Neural progenitor cell (in vitro differentiated cells): ENCODE measurements at regions not wholly inside any gene's neighbourhood (a gene's known extent, or its start where the extent isn't known, plus 50 kb on each side); places are given as distances from the start of the nearest gene placed in this dataset.

Experiments used
- DNase-seq: peaks from one replicate; pipeline ENCODE4 v3.0.0-alpha.2; 2016; ENCODE audit warnings: low spot score
- H2AFZ ChIP-seq: fragments of 200-600 bp; sonication (generic); replicated peaks from 2 replicates; pipeline ENCODE4 v1.6.1; 2016; ENCODE audit warnings: antibody characterized with exemption
- H3F3A ChIP-seq: fragments of 200-600 bp; sonication (generic); 2 replicates; pipeline ENCODE4 v1.6.1; 2016; ENCODE audit warnings: antibody characterized with exemption, low read depth
- H3K27ac ChIP-seq: fragments of 200-600 bp; sonication (generic); 2 replicates; pipeline ENCODE4 v1.5.1; 2016; ENCODE audit warnings: mild to moderate bottlenecking
- H3K27me3 ChIP-seq: fragments of 200-600 bp; sonication (generic); 2 replicates; pipeline ENCODE4 v1.6.1; 2016; ENCODE audit warnings: mild to moderate bottlenecking, moderate library complexity
- H3K36me3 ChIP-seq: fragments of 200-600 bp; sonication (generic); 2 replicates; pipeline ENCODE4 v1.5.1; 2016
- H3K4me1 ChIP-seq: fragments of 200-600 bp; sonication (generic); 2 replicates; pipeline ENCODE4 v1.6.1; 2016; ENCODE audit warnings: mixed run types
- H3K4me2 ChIP-seq: fragments of 200-600 bp; sonication (generic); 2 replicates; pipeline ENCODE4 v1.6.1; 2016
- H3K4me3 ChIP-seq: fragments of 200-600 bp; sonication (generic); 2 replicates; pipeline ENCODE4 v1.5.1; 2016
- H3K79me2 ChIP-seq: fragments of 200-600 bp; sonication (generic); 2 replicates; pipeline ENCODE4 v1.6.1; 2016; ENCODE audit warnings: low read depth
- H3K9ac ChIP-seq: fragments of 200-600 bp; sonication (generic); 2 replicates; pipeline ENCODE4 v1.6.1; 2016
- H3K9me3 ChIP-seq: fragments of 200-600 bp; sonication (generic); 2 replicates; pipeline ENCODE4 v1.5.1; 2016; ENCODE audit warnings: low read depth
- H4K20me1 ChIP-seq: fragments of 200-600 bp; sonication (generic); 2 replicates; pipeline ENCODE4 v1.6.1; 2016; ENCODE audit warnings: low read depth
- H3K27ac Mint-ChIP-seq: 3 replicates; pipeline ENCODE4 v1.8.0; 2021; ENCODE audit warnings: mixed read lengths
- H3K27me3 Mint-ChIP-seq: 2 replicates; pipeline ENCODE4 v1.8.0; 2022; ENCODE audit warnings: low read depth, mild to moderate bottlenecking, inconsistent platforms, moderate library complexity, mixed read lengths; ENCODE audit not compliant: insufficient read depth
- H3K36me3 Mint-ChIP-seq: 3 replicates; pipeline ENCODE4 v1.8.0; 2021; ENCODE audit warnings: mixed read lengths
- H3K4me1 Mint-ChIP-seq: 3 replicates; pipeline ENCODE4 v1.8.0; 2021; ENCODE audit warnings: mixed read lengths
- H3K4me3 Mint-ChIP-seq: 3 replicates; pipeline ENCODE4 v1.8.0; 2021; ENCODE audit warnings: mild to moderate bottlenecking, moderate library complexity, mixed read lengths
- H3K9me3 Mint-ChIP-seq: 3 replicates; pipeline ENCODE4 v1.8.0; 2020; ENCODE audit warnings: mixed read lengths
- EZH2 ChIP-seq: fragments of 200-600 bp; sonication (generic); IDR thresholded peaks from 2 replicates; pipeline ENCODE4 v1.6.1; 2017; ENCODE audit warnings: antibody characterized with exemption, mild to moderate bottlenecking, moderate library complexity
- EZH2phosphoT487 ChIP-seq: fragments of 200-600 bp; sonication (generic); IDR thresholded peaks from 2 replicates; pipeline ENCODE4 v1.6.1; 2017; ENCODE audit warnings: antibody characterized with exemption
- TF ChIP-seq, protein P1 (sequence below): fragments of 200-600 bp; sonication (generic); IDR thresholded peaks from 2 replicates; pipeline ENCODE4 v1.5.1; 2017; ENCODE audit warnings: antibody characterized with exemption, mild to moderate bottlenecking

DNA sequence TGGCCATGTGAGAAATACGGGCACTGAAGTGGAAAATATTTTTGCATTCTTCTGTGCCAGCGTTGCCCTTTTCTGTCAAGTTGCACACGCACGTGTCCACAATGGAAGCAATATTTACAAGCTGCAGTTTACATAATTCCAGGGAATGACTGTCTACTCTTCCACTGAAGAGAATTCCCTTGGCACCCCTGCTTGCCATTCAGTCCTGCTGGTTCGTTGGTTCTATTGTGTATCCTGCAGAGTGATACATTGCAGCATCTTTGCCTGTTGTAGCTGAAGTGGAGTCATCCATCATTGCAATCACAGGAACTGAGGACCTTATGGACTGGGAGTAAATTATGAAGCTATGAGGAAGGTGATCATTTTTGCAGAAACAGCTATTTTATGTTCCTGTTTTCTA lies 759.4 kb downstream of the ROBO2 start:
- DNase-seq: peak; percentile 37
- Mint-ChIP-seq H3K36me3 (no peaks in the 10 kb centered on the region), H3K4me3 (no peak overlapping the region), H3K27me3 (no peaks in the 10 kb centered on the region), H3K4me1 (peaks cover 18% of the 10 kb centered on the region), H3K27ac (no peak overlapping the region), H3K9me3 (no peaks in the 10 kb centered on the region)
- no peak overlapping the region for H3K4me3 ChIP-seq
- TF ChIP-seq EZH2 (no peak), EZH2phosphoT487 (no peak)
- TF ChIP-seq, protein P1, sequence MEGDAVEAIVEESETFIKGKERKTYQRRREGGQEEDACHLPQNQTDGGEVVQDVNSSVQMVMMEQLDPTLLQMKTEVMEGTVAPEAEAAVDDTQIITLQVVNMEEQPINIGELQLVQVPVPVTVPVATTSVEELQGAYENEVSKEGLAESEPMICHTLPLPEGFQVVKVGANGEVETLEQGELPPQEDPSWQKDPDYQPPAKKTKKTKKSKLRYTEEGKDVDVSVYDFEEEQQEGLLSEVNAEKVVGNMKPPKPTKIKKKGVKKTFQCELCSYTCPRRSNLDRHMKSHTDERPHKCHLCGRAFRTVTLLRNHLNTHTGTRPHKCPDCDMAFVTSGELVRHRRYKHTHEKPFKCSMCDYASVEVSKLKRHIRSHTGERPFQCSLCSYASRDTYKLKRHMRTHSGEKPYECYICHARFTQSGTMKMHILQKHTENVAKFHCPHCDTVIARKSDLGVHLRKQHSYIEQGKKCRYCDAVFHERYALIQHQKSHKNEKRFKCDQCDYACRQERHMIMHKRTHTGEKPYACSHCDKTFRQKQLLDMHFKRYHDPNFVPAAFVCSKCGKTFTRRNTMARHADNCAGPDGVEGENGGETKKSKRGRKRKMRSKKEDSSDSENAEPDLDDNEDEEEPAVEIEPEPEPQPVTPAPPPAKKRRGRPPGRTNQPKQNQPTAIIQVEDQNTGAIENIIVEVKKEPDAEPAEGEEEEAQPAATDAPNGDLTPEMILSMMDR: no peak
- no peaks in the 10 kb centered on the region for H3K27me3 ChIP-seq
- H3K4me2 ChIP-seq: peak overlapping the region; percentile 26
- H3F3A ChIP-seq: no peaks in the 10 kb centered on the region
- H3K79me2 ChIP-seq: no peaks in the 10 kb centered on the region
- no peaks in the 10 kb centered on the region for H4K20me1 ChIP-seq
- no peaks in the 10 kb centered on the region for H3K9me3 ChIP-seq
- peaks cover 25% of the 10 kb centered on the region for H3K4me1 ChIP-seq
- no peak overlapping the region for H3K9ac ChIP-seq
- H2AFZ ChIP-seq: no peak overlapping the region
- H3K27ac ChIP-seq: no peak overlapping the region
- no peaks in the 10 kb centered on the region for H3K36me3 ChIP-seq

DNA sequence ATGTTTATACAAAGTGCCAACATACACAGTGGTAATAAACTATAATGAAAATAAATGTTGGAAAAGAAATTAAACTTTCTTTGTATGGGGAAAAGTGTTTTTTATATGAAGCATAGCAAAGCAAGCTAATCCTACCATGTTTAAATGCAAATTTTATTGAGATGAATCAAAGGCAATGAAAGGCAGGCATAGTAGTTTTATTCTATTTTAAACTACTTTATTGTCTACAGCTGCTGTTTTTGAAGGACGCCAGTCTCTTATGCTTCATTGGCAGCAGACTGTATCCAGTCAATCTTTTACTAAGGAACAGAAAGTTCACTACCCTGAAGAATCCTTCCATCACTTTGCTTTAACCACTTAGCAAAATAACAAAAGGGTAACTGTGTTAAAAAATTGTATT lies 761.0 kb downstream of the ROBO2 start:
- Histone ChIP-seq H4K20me1 (no peaks in the 10 kb centered on the region), H3K9ac (no peak overlapping the region), H3K9me3 (no peaks in the 10 kb centered on the region), H3K36me3 (no peaks in the 10 kb centered on the region), H2AFZ (no peak overlapping the region), H3K4me1 (peaks cover 14% of the 10 kb centered on the region), H3K79me2 (no peaks in the 10 kb centered on the region), H3F3A (no peaks in the 10 kb centered on the region), H3K27me3 (no peaks in the 10 kb centered on the region), H3K4me3 (no peak overlapping the region), H3K4me2 (no peak overlapping the region), H3K27ac (no peak overlapping the region)
- Mint-ChIP-seq H3K4me3 (no peak overlapping the region), H3K27me3 (no peaks in the 10 kb centered on the region), H3K27ac (no peak overlapping the region), H3K9me3 (no peaks in the 10 kb centered on the region), H3K36me3 (no peaks in the 10 kb centered on the region), H3K4me1 (peaks cover 18% of the 10 kb centered on the region)
- TF ChIP-seq, protein P1: no peak
- TF ChIP-seq EZH2phosphoT487: no peak
- no peak for TF ChIP-seq EZH2
- DNase-seq: no peak

DNA sequence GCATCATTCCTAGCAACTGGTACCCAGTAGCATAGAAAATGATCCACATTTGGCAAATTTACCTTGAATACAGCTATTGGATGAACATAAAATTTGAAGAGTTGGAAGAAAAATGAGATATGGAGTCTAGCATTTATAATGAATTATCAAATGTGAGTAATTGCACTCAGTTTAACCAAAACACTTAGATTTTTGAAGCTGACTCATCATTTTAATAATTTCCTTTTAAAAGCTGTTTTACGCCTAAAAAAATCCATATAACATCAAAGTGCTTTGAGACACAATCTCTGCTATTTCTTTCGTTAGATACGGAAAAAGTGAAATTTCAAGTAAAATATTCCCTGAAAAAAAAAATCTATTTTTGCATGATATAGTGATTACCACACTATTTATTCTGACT lies 767.4 kb downstream of the ROBO2 start:
- H3K4me2 ChIP-seq: no peak overlapping the region
- no peaks in the 10 kb centered on the region for H3K79me2 ChIP-seq
- no peak overlapping the region for H3K27ac Mint-ChIP-seq
- no peaks in the 10 kb centered on the region for H3K9me3 ChIP-seq
- H3F3A ChIP-seq: no peaks in the 10 kb centered on the region
- no peaks in the 10 kb centered on the region for H3K9me3 Mint-ChIP-seq
- no peaks in the 10 kb centered on the region for H3K36me3 ChIP-seq
- no peak overlapping the region for H3K27ac ChIP-seq
- DNase-seq: no peak
- no peaks in the 10 kb centered on the region for H3K36me3 Mint-ChIP-seq
- no peaks in the 10 kb centered on the region for H3K27me3 ChIP-seq
- H4K20me1 ChIP-seq: no peaks in the 10 kb centered on the region
- no peak overlapping the region for H3K9ac ChIP-seq
- no peaks in the 10 kb centered on the region for H3K4me1 ChIP-seq
- no peak overlapping the region for H3K4me3 ChIP-seq
- H2AFZ ChIP-seq: no peak overlapping the region
- peaks cover 2% of the 10 kb centered on the region for H3K4me1 Mint-ChIP-seq
- no peaks in the 10 kb centered on the region for H3K27me3 Mint-ChIP-seq
- TF ChIP-seq, protein P1: no peak
- TF ChIP-seq EZH2phosphoT487: no peak
- TF ChIP-seq EZH2: no peak
- no peak overlapping the region for H3K4me3 Mint-ChIP-seq

DNA sequence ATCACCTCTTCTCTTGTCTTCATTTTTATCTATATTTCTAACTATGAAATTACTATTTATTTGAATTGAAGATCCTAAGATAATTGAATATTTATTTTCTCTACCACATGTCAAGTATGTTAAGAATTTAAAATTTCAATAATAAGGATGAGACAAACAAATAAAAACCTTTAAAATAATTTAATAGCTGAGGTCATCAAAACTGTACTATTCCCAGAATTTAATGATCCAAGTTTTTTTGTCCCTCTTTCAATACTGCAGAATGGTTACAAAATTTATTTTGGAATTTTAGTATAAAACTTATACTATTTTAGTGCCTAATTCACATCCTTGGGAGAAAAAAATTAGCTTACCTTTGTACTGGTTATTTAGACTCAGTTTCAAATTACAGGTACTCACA lies 774.9 kb downstream of the ROBO2 start:
- H3K27me3 ChIP-seq: no peaks in the 10 kb centered on the region
- H4K20me1 ChIP-seq: no peaks in the 10 kb centered on the region
- H3K9me3 ChIP-seq: no peaks in the 10 kb centered on the region
- H3K9ac ChIP-seq: no peak overlapping the region
- no peak overlapping the region for H3K27ac Mint-ChIP-seq
- no peak overlapping the region for H3K27ac ChIP-seq
- H3K27me3 Mint-ChIP-seq: no peaks in the 10 kb centered on the region
- H3K9me3 Mint-ChIP-seq: no peaks in the 10 kb centered on the region
- H3K4me2 ChIP-seq: no peak overlapping the region
- TF ChIP-seq EZH2phosphoT487: no peak
- TF ChIP-seq EZH2: no peak
- TF ChIP-seq, protein P1: no peak
- no peak overlapping the region for H3K4me3 ChIP-seq
- no peaks in the 10 kb centered on the region for H3F3A ChIP-seq
- no peaks in the 10 kb centered on the region for H3K4me1 ChIP-seq
- H3K36me3 ChIP-seq: no peaks in the 10 kb centered on the region
- H3K4me1 Mint-ChIP-seq: no peaks in the 10 kb centered on the region
- H2AFZ ChIP-seq: no peak overlapping the region
- H3K36me3 Mint-ChIP-seq: no peaks in the 10 kb centered on the region
- no peak for DNase-seq
- H3K79me2 ChIP-seq: no peaks in the 10 kb centered on the region
- H3K4me3 Mint-ChIP-seq: no peak overlapping the region
